ENCODE measurements at regions not wholly inside any gene's neighbourhood (a gene's known extent, or its start where the extent isn't known, plus 50 kb on each side); places are given as distances from the start of the nearest gene placed in this dataset.

DNA sequence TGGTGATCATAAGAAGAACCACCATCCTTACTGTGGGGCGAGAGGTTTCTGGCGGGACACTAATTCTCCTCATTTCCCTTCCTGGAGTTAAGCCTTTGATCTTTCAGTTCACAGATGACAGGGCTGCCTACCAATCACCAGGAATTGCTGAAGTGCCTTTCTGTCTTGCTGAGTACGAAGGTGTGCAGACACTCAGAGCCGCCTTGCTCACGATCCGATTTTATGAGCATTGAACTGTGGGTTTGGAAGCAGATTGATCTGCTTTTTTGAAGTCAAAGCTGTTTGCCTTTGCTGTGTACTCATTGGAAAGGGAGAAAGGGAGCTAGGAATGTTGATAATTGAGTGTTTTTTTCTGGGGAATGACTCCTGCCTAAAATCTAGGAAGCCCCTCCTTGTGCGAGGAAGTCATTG lies 129.1 kb upstream of the SALL4 start:
- Histone ChIP-seq H3K9me3 (ENCODE audit: control insufficient read depth in 4 of 4, low read length in 3 of 4) (no peaks in the 10 kb centered on the region), H3K27ac (ENCODE audit: low read depth in 1 of 2, low read length in 2 of 2) (no peak overlapping the region), H3K27me3 (ENCODE audit: control insufficient read depth in 4 of 4, insufficient read depth in 4 of 4, low read length in 3 of 4) (no peaks in the 10 kb centered on the region), H3K4me3 (ENCODE audit: low read depth in 1 of 3, low read length in 3 of 3) (no peak overlapping the region), H3K9ac (ENCODE audit: low read depth in 1 of 2, low read length in 2 of 2) (no peak overlapping the region), H3K36me3 (ENCODE audit: control insufficient read depth in 4 of 4, insufficient read depth in 3 of 4, low read depth in 1 of 4, low read length in 3 of 4) (no peaks in the 10 kb centered on the region), H3K4me1 (ENCODE audit: control insufficient read depth in 4 of 4, insufficient read depth in 4 of 4, low read length in 3 of 4) (no peaks in the 10 kb centered on the region)
- no peak for DNase-seq (ENCODE audit: low spot score)
- TF ChIP-seq, protein P1, sequence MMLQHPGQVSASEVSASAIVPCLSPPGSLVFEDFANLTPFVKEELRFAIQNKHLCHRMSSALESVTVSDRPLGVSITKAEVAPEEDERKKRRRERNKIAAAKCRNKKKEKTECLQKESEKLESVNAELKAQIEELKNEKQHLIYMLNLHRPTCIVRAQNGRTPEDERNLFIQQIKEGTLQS (IDR thresholded peaks at IDR 0.05), result no peak
- 47% methylated on average over 7 of the region's 7 CpGs for WGBS

GRCh38 chr20:51930775-51931174 lies 128.5 kb upstream of the SALL4 start:
- DNase-seq (ENCODE audit: low spot score), result no peak
- Histone ChIP-seq H3K27me3 (ENCODE audit: control insufficient read depth in 4 of 4, insufficient read depth in 4 of 4, low read length in 3 of 4) (no peaks in the 10 kb centered on the region), H3K36me3 (ENCODE audit: control insufficient read depth in 4 of 4, insufficient read depth in 3 of 4, low read depth in 1 of 4, low read length in 3 of 4) (no peaks in the 10 kb centered on the region), H3K9ac (ENCODE audit: low read depth in 1 of 2, low read length in 2 of 2) (no peak overlapping the region), H3K27ac (ENCODE audit: low read depth in 1 of 2, low read length in 2 of 2) (no peak overlapping the region), H3K4me3 (ENCODE audit: low read depth in 1 of 3, low read length in 3 of 3) (no peak overlapping the region), H3K9me3 (ENCODE audit: control insufficient read depth in 4 of 4, low read length in 3 of 4) (no peaks in the 10 kb centered on the region), H3K4me1 (ENCODE audit: control insufficient read depth in 4 of 4, insufficient read depth in 4 of 4, low read length in 3 of 4) (no peaks in the 10 kb centered on the region)
- TF ChIP-seq CTCF (IDR thresholded peaks at IDR 0.05; ENCODE audit: low read depth, low read length, missing input control), result no peak
- no peak for TF ChIP-seq RXRA (IDR thresholded peaks at IDR 0.05)
- TF ChIP-seq FOXA1 (IDR thresholded peaks at IDR 0.05), result no peak
- TF ChIP-seq RAD21 (IDR thresholded peaks at IDR 0.05), result no peak
- no peak for TF ChIP-seq REST (IDR thresholded peaks at IDR 0.05)
- TF ChIP-seq TAF1 (conservative IDR thresholded peaks at IDR 0.05), result no peak
- no peak for TF ChIP-seq HNF4A (conservative IDR thresholded peaks at IDR 0.05)
- TF ChIP-seq GABPA (IDR thresholded peaks at IDR 0.05 in 1 of 2, conservative IDR thresholded peaks at IDR 0.05 in 1 of 2), result no peak
- WGBS, result 86% methylated on average over 3 of the region's 3 CpGs

GRCh38 chr20:51928931-51929330 lies 126.6 kb upstream of the SALL4 start:
- DNase-seq (ENCODE audit: low spot score), result no peak
- no peak overlapping the region for H3K4me3 ChIP-seq (ENCODE audit: low read depth in 1 of 3, low read length in 3 of 3)
- no peaks in the 10 kb centered on the region for H3K9me3 ChIP-seq (ENCODE audit: control insufficient read depth in 4 of 4, low read length in 3 of 4)
- no peak overlapping the region for H3K9ac ChIP-seq (ENCODE audit: low read depth in 1 of 2, low read length in 2 of 2)
- 91% methylated on average over 2 of the region's 2 CpGs for WGBS
- H3K4me1 ChIP-seq (ENCODE audit: control insufficient read depth in 4 of 4, insufficient read depth in 4 of 4, low read length in 3 of 4), result no peaks in the 10 kb centered on the region
- H3K36me3 ChIP-seq (ENCODE audit: control insufficient read depth in 4 of 4, insufficient read depth in 3 of 4, low read depth in 1 of 4, low read length in 3 of 4), result no peaks in the 10 kb centered on the region
- no peaks in the 10 kb centered on the region for H3K27me3 ChIP-seq (ENCODE audit: control insufficient read depth in 4 of 4, insufficient read depth in 4 of 4, low read length in 3 of 4)
- no peak overlapping the region for H3K27ac ChIP-seq (ENCODE audit: low read depth in 1 of 2, low read length in 2 of 2)
- TF ChIP-seq REST (IDR thresholded peaks at IDR 0.05), result no peak
- TF ChIP-seq, protein P2, sequence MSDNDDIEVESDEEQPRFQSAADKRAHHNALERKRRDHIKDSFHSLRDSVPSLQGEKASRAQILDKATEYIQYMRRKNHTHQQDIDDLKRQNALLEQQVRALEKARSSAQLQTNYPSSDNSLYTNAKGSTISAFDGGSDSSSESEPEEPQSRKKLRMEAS (IDR thresholded peaks at IDR 0.05), result no peak
- no peak for TF ChIP-seq CTCF (IDR thresholded peaks at IDR 0.05; ENCODE audit: low read depth, low read length, missing input control)
- no peak for TF ChIP-seq EGR1 (IDR thresholded peaks at IDR 0.05; ENCODE audit: low read depth in 2 of 2)
- no peak for TF ChIP-seq FOXA1 (IDR thresholded peaks at IDR 0.05)
- TF ChIP-seq, protein P1 (IDR thresholded peaks at IDR 0.05), result no peak
- no peak for TF ChIP-seq FOXA2 (IDR thresholded peaks at IDR 0.05)
- no peak for TF ChIP-seq NR2F2 (IDR thresholded peaks at IDR 0.05)
- no peak for TF ChIP-seq TAF1 (conservative IDR thresholded peaks at IDR 0.05)
- no peak for TF ChIP-seq YY1 (IDR thresholded peaks at IDR 0.05)
- TF ChIP-seq RXRA (IDR thresholded peaks at IDR 0.05), result no peak
- TF ChIP-seq HNF4A (conservative IDR thresholded peaks at IDR 0.05), result no peak
- no peak for TF ChIP-seq GABPA (IDR thresholded peaks at IDR 0.05 in 1 of 2, conservative IDR thresholded peaks at IDR 0.05 in 1 of 2)
- TF ChIP-seq RAD21 (IDR thresholded peaks at IDR 0.05), result no peak
- TF ChIP-seq JUND (IDR thresholded peaks at IDR 0.05), result no peak

All from liver (tissue), 8 donors.